Sigmoid colon (tissue), 6 donors: ENCODE measurements at regions not wholly inside any gene's neighbourhood (a gene's known extent, or its start where the extent isn't known, plus 50 kb on each side); places are given as distances from the start of the nearest gene placed in this dataset.

Experiments
- DNase-seq: peaks from one replicate; pipeline ENCODE4 v3.0.0-alpha.2; 2019
- H3K27ac ChIP-seq, 4 donors: fragments of 200-600 bp; sonication (generic); one replicate each; pipeline ENCODE4 v1.5.1; 2016 to 2019; ENCODE audit warnings: mild to moderate bottlenecking in 1 of 4
- H3K27me3 ChIP-seq, 3 donors: fragments of 200-600 bp; sonication (generic); one replicate each; pipeline ENCODE4 v1.5.1; 2019; ENCODE audit warnings: mild to moderate bottlenecking in 1 of 3
- H3K36me3 ChIP-seq, 4 donors: fragments of 200-600 bp; sonication (generic); one replicate each; pipeline ENCODE4 v1.5.1; 2016 to 2019
- H3K4me1 ChIP-seq, 4 donors: fragments of 200-600 bp; sonication (generic); one replicate each; pipeline ENCODE4 v1.5.1; 2017 to 2019
- H3K4me3 ChIP-seq, 4 donors: fragments of 200-600 bp; sonication (generic); one replicate each; pipeline ENCODE4 v1.5.1; 2017 to 2019; ENCODE audit warnings: mild to moderate bottlenecking in 2 of 4, moderate library complexity in 1 of 4
- H3K9me3 ChIP-seq, 4 donors: fragments of 200-600 bp in 3 of 4; sonication (generic) in 3 of 4; one replicate each; pipeline versions ENCODE4 v1.5.1 to v1.6.1; 2013 to 2019
- CTCF ChIP-seq, 4 experiments: fragments of 450-650 bp in 3 of 4; fragments of 200-600 bp in 1 of 4; IDR thresholded peaks; one replicate each; pipeline ENCODE4 v1.5.1; 2016 to 2019; ENCODE audit warnings: antibody characterized with exemption in 4 of 4, mild to moderate bottlenecking in 3 of 4, moderate library complexity in 2 of 4
- EP300 ChIP-seq, 4 donors: sonication (generic); formaldehyde crosslinking; IDR thresholded peaks; one replicate each; pipeline ENCODE4 v1.6.1; 2017; ENCODE audit warnings: antibody characterized with exemption in 4 of 4
- POLR2A ChIP-seq, 2 donors: fragments of 450-650 bp; IDR thresholded peaks; one replicate each; pipeline ENCODE4 v1.6.1; 2016; ENCODE audit warnings: antibody characterized with exemption in 2 of 2, mild to moderate bottlenecking in 2 of 2, moderate library complexity in 2 of 2
- POLR2AphosphoS5 ChIP-seq, 4 donors: sonication (generic); formaldehyde crosslinking; IDR thresholded peaks; one replicate each; pipeline ENCODE4 v1.6.1; 2017; ENCODE audit warnings: antibody characterized with exemption in 4 of 4
- WGBS, 2 donors: extraction: QIAGEN DNeasy Blood & Tissue Kit; methylation state at CpG; one replicate each; pipeline ENCODE4 v1.1.7; 2013; 5-methylcytosine and 5-hydroxymethylcytosine counted together
- intact Hi-C: fragments of 100-400 bp; cut with DNase I; formaldehyde crosslinking; loops from one replicate; pipeline ENCODE4 v1.15.1; 2023
- donor health status: healthy with polysubstance abuse.
- donor health status: healthy.

- WGBS, 2 donors: 16 to 47% methylated on average over 1 of the region's 1 CpG
- H3K4me3 ChIP-seq: no peak overlapping the region
- no peaks in the 10 kb centered on the region for H3K27me3 ChIP-seq
- intact Hi-C loops: no loop called here
- TF ChIP-seq POLR2A (IDR thresholded peaks at IDR 0.05) (no peak), CTCF (IDR thresholded peaks at IDR 0.05) (no peak), POLR2AphosphoS5 (IDR thresholded peaks at IDR 0.05) (no peak), EP300 (IDR thresholded peaks at IDR 0.05) (no peak)
- H3K9me3 ChIP-seq: no peaks in the 10 kb centered on the region
- peaks cover 0 to 5% (median 2%) of the 10 kb centered on the region in 4 donors for H3K4me1 ChIP-seq
- H3K27ac ChIP-seq: no peak overlapping the region
- no peak for DNase-seq
- no peaks in the 10 kb centered on the region for H3K36me3 ChIP-seq
Measured at GRCh38 chr5:99034336-99034735, 105.5 kb upstream of the CHD1 start.

- no peaks in the 10 kb centered on the region for H3K27me3 ChIP-seq
- peak overlapping the region; percentile 44 to 54 (median 45) for H3K27ac ChIP-seq
- H3K9me3 ChIP-seq: no peaks in the 10 kb centered on the region
- DNase-seq: no peak
- 4 to 11% methylated on average over 5 of the region's 5 CpGs for WGBS, 2 donors
- H3K36me3 ChIP-seq: no peaks in the 10 kb centered on the region
- peak overlapping the region in 3 of 4 donors; percentile 10 to 34 (median 23) for H3K4me3 ChIP-seq
- peaks cover 0 to 5% (median 2%) of the 10 kb centered on the region in 4 donors for H3K4me1 ChIP-seq
- intact Hi-C loops: loop anchor here (2.0 kb wide), 1 partner anchor 126 kb away; no protein-coding TSS in a partner anchor
- TF ChIP-seq POLR2A (IDR thresholded peaks at IDR 0.05) (no peak), POLR2AphosphoS5 (IDR thresholded peaks at IDR 0.05) (no peak), CTCF (IDR thresholded peaks at IDR 0.05) (no peak), EP300 (IDR thresholded peaks at IDR 0.05) (no peak)
Measured at GRCh38 chr5:99033014-99033900, 104.5 kb upstream of the CHD1 start.

GRCh38 chr5:99032234-99033013 lies 103.6 kb upstream of the CHD1 start:
- WGBS, 2 donors: 41 to 52% methylated on average over 7 of the region's 7 CpGs
- intact Hi-C loops: loop anchor here (2.0 kb wide), 1 partner anchor 126 kb away; no protein-coding TSS in a partner anchor

GRCh38 chr5:99030906-99031440 lies 102.2 kb upstream of the CHD1 start:
- DNase-seq: no peak
- Histone ChIP-seq H3K36me3 (no peaks in the 10 kb centered on the region), H3K4me3 (no peak overlapping the region), H3K9me3 (no peaks in the 10 kb centered on the region), H3K4me1 (peaks cover 0 to 5% (median 2%) of the 10 kb centered on the region in 4 donors), H3K27me3 (no peaks in the 10 kb centered on the region), H3K27ac (no peak overlapping the region)
- TF ChIP-seq CTCF (IDR thresholded peaks at IDR 0.05) (no peak), EP300 (IDR thresholded peaks at IDR 0.05) (no peak), POLR2AphosphoS5 (IDR thresholded peaks at IDR 0.05) (no peak), POLR2A (IDR thresholded peaks at IDR 0.05) (no peak)
- intact Hi-C loops: no loop called here

More at GRCh38 chr5:99032234-99033013, 103.6 kb upstream of the CHD1 start:
- TF ChIP-seq CTCF (IDR thresholded peaks at IDR 0.05): peak; percentile 44 to 79 (median 59)
- TF ChIP-seq EP300 (IDR thresholded peaks at IDR 0.05): no peak
- Histone ChIP-seq H3K9me3 (no peaks in the 10 kb centered on the region), H3K27me3 (no peaks in the 10 kb centered on the region), H3K36me3 (no peaks in the 10 kb centered on the region), H3K4me3 (peak overlapping the region in 2 of 4 donors; percentile 23 to 34), H3K27ac (peak overlapping the region; percentile 44 to 54 (median 45)), H3K4me1 (peaks cover 0 to 5% (median 2%) of the 10 kb centered on the region in 4 donors)
- no peak for DNase-seq
